CD4-positive, alpha-beta memory T cell (primary cell): ENCODE measurements at regions not wholly inside any gene's neighbourhood (a gene's known extent, or its start where the extent isn't known, plus 50 kb on each side); places are given as distances from the start of the nearest gene placed in this dataset.

Experiments used
- CTCF ChIA-PET: fragments of 350-600 bp; sonication (Branson Sonifier 250); formaldehyde crosslinking; loops from one replicate; lab custom pipeline; 2021; ENCODE audit warnings: inconsistent platforms; ENCODE audit not compliant: partially characterized antibody; lab: Charles Lee
- POLR2A ChIA-PET: fragments of 350-600 bp; sonication (Branson Sonifier 250); formaldehyde crosslinking; loops from one replicate; lab custom pipeline; 2021; ENCODE audit not compliant: partially characterized antibody; lab: Charles Lee
- DNase-seq, 5 donors: peaks; one replicate each; pipeline versions ENCODE4 v3.0.0 to v3.0.0-alpha.2; 2020 to 2022; ENCODE audit warnings: mixed read lengths in 1 of 5
- H3K27ac ChIP-seq: one replicate; pipeline ENCODE4 v1.7.0; 2013; ENCODE audit warnings: low read depth, low read length
- H3K27me3 ChIP-seq: 2 replicates; pipeline ENCODE4 v1.7.0; 2013; ENCODE audit warnings: mild to moderate bottlenecking, low read length, moderate library complexity; ENCODE audit not compliant: insufficient read depth
- H3K36me3 ChIP-seq: 2 replicates; pipeline ENCODE4 v1.7.0; 2013; ENCODE audit warnings: mild to moderate bottlenecking, low read length, moderate library complexity; ENCODE audit not compliant: insufficient read depth
- H3K4me1 ChIP-seq: 2 replicates; pipeline ENCODE4 v1.7.0; 2013; ENCODE audit warnings: mild to moderate bottlenecking, low read length, moderate library complexity; ENCODE audit not compliant: insufficient read depth
- H3K4me3 ChIP-seq, 2 donors: one replicate each; pipeline ENCODE4 v1.7.0; 2013; ENCODE audit warnings: low read length in 2 of 2, mild to moderate bottlenecking in 1 of 2
- H3K9me3 ChIP-seq, 2 donors: one replicate each; pipeline ENCODE4 v1.7.0; 2013; ENCODE audit warnings: low read length in 2 of 2, control low read depth in 1 of 2; ENCODE audit not compliant: control insufficient read depth in 1 of 2
- H3K27ac Mint-ChIP-seq, 7 donors: one replicate each; pipeline ENCODE4 v1.8.0; 2020 to 2021; ENCODE audit warnings: mixed read lengths in 7 of 7, mild to moderate bottlenecking in 6 of 7, inconsistent platforms in 3 of 7, moderate library complexity in 3 of 7
- H3K27me3 Mint-ChIP-seq, 2 donors: one replicate each; pipeline ENCODE4 v1.8.0; 2020 to 2021; ENCODE audit warnings: mixed read lengths in 2 of 2
- H3K36me3 Mint-ChIP-seq, 2 donors: one replicate each; pipeline ENCODE4 v1.8.0; 2020 to 2021; ENCODE audit warnings: mixed read lengths in 2 of 2, inconsistent platforms in 1 of 2, mild to moderate bottlenecking in 1 of 2
- H3K4me1 Mint-ChIP-seq, 4 donors: one replicate each; pipeline ENCODE4 v1.8.0; 2020 to 2021; ENCODE audit warnings: mixed read lengths in 4 of 4, mild to moderate bottlenecking in 1 of 4
- H3K4me3 Mint-ChIP-seq, 8 donors: one replicate each; pipeline ENCODE4 v1.8.0; 2020 to 2021; ENCODE audit warnings: mixed read lengths in 8 of 8, mild to moderate bottlenecking in 7 of 8, moderate library complexity in 6 of 8, inconsistent platforms in 3 of 8
- H3K9me3 Mint-ChIP-seq, 8 donors: one replicate each; pipeline ENCODE4 v1.8.0; 2020 to 2021; ENCODE audit warnings: mixed read lengths in 8 of 8, mild to moderate bottlenecking in 5 of 8, inconsistent platforms in 3 of 8, moderate library complexity in 1 of 8
- intact Hi-C: fragments of 100-400 bp; cut with micrococcal nuclease; formaldehyde crosslinking; loops from one replicate; pipeline ENCODE4 v1.15.1; 2023

DNA sequence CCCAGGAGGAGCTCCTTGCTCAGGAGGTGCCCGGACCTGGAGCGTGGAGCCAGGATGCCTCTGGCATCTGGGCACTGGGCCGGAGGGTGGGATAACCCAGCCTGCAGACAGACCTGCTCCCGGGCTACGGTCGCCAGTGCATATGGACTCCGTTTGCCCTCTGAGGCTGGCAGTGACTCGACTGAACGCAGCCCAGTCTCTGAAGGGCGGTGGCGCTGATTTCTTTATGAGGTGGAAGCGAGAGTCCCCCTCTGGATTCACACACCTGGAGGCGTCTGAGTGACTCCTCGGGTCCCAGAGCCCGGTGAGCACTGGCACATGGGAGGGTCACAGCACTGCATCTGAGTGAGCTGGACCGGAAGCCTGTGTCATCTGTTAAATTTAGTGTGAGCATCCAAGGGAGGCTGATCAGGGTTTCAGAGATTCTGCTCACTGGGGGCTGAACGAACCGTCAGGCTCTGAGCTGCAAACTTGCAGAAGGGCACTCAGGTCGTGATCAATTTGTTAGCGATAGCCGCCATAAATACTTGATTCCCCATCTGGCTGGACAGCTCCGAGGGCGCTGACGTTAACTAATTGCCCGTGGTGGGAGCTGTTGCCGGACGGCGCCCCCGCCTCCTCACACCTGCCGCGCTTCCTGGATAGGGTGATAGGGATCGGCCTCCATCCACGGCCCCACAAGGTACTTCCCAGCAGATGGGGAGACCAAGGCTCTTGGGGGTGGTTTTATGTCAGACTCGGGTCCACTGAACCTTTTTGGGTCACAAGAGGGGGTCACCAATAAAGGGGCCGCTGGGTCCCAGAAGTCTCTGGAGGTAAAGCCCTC is 60.7 kb upstream of the TTC34 start:
- no peaks in the 10 kb centered on the region for H3K36me3 ChIP-seq
- Mint-ChIP-seq H3K4me3 (no peak overlapping the region), H3K27ac (no peak overlapping the region), H3K9me3 (peaks cover 0 to 3% (median 0%) of the 10 kb centered on the region in 8 donors), H3K27me3 (peaks cover 0 to 2% of the 10 kb centered on the region in 2 donors), H3K4me1 (peaks cover 0 to 8% (median under 1%) of the 10 kb centered on the region in 4 donors), H3K36me3 (no peaks in the 10 kb centered on the region)
- H3K4me3 ChIP-seq: no peak overlapping the region
- ChIA-PET POLR2A (no interaction called here), CTCF (no interaction called here)
- DNase-seq: no peak
- H3K27ac ChIP-seq: no peak overlapping the region
- H3K4me1 ChIP-seq: peaks cover 11% of the 10 kb centered on the region
- intact Hi-C loops: no loop called here
- no peaks in the 10 kb centered on the region for H3K27me3 ChIP-seq
- no peaks in the 10 kb centered on the region for H3K9me3 ChIP-seq

DNA sequence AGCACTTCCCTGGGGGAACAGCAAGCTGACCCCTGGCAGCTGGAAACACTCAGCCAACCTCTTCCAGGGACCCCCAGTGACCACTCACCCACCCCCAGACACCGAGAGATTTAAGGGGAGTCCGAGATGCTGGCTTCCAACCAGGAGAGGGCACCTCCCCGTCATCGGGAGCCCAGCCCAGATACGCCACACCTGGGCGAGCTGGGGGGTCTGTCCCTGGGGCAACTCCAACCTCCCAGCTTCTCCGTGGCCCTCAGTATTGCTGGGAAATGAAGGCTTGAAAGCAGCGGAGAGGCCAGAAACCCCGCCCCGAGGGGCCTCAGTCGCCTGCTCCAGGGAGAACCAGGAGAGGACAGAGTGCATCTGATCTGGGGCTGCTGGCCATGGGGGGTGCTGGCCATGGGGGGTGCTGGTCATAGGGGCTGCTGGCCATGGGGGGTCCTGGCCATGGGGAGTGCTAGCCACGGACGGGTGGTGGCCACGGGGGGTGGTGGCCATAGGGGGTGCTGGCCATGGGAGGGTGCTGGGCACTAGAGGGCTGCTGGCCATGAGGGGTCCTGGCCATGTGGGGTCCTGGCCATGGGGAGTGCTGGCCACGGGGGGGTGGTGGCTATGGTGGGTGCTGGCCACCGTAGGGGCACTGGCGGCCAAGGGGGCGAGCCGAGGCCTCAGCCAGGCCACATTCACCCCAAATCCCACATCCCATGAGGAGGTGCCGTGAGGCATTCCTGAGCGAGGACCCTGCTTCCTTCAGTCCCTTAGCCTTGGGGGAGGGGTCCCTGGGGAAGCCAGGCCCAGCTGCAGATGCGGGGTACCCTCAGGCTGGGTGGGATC is 61.5 kb upstream of the TTC34 start:
- peaks cover 0 to 8% (median under 1%) of the 10 kb centered on the region in 4 donors for H3K4me1 Mint-ChIP-seq
- DNase-seq: no peak
- Histone ChIP-seq H3K4me1 (peaks cover 11% of the 10 kb centered on the region), H3K27me3 (no peaks in the 10 kb centered on the region), H3K36me3 (no peaks in the 10 kb centered on the region), H3K27ac (no peak overlapping the region), H3K4me3 (no peak overlapping the region), H3K9me3 (no peaks in the 10 kb centered on the region)
- H3K36me3 Mint-ChIP-seq: no peaks in the 10 kb centered on the region
- no peak overlapping the region for H3K4me3 Mint-ChIP-seq
- H3K9me3 Mint-ChIP-seq: peaks cover 0 to 3% (median 0%) of the 10 kb centered on the region in 8 donors
- H3K27ac Mint-ChIP-seq: no peak overlapping the region
- H3K27me3 Mint-ChIP-seq: peaks cover 0 to 2% of the 10 kb centered on the region in 2 donors
- ChIA-PET CTCF (no interaction called here), POLR2A (no interaction called here)
- intact Hi-C loops: no loop called here

DNA sequence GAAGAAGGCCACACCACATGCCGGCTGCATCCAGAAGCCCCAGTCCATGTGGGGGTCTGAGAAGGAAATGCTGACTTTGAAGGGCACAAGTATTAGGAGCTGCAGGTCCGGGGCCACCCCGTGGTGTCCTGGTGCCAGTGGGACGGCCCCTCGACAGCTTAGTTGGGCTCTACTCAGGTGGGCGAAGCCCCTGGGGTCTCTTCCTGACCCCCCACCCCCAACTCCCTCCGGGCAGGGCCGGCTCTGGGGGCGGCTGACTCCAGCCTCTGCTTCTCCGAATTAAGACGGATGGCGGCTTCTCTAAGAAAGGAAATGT is 62.1 kb upstream of the TTC34 start:
- no peak overlapping the region for H3K27ac ChIP-seq
- CTCF ChIA-PET: no interaction called here
- H3K9me3 Mint-ChIP-seq: peaks cover 0 to 3% (median 0%) of the 10 kb centered on the region in 8 donors
- no peak for DNase-seq
- peaks cover 11% of the 10 kb centered on the region for H3K4me1 ChIP-seq
- no peaks in the 10 kb centered on the region for H3K36me3 Mint-ChIP-seq
- H3K27me3 ChIP-seq: no peaks in the 10 kb centered on the region
- no peak overlapping the region for H3K4me3 Mint-ChIP-seq
- no peak overlapping the region for H3K27ac Mint-ChIP-seq
- H3K36me3 ChIP-seq: no peaks in the 10 kb centered on the region
- peaks cover 0 to 2% of the 10 kb centered on the region in 2 donors for H3K27me3 Mint-ChIP-seq
- H3K4me1 Mint-ChIP-seq: peaks cover 0 to 4% (median under 1%) of the 10 kb centered on the region in 4 donors
- intact Hi-C loops: no loop called here
- no peaks in the 10 kb centered on the region for H3K9me3 ChIP-seq
- no peak overlapping the region for H3K4me3 ChIP-seq
- POLR2A ChIA-PET: no interaction called here

DNA sequence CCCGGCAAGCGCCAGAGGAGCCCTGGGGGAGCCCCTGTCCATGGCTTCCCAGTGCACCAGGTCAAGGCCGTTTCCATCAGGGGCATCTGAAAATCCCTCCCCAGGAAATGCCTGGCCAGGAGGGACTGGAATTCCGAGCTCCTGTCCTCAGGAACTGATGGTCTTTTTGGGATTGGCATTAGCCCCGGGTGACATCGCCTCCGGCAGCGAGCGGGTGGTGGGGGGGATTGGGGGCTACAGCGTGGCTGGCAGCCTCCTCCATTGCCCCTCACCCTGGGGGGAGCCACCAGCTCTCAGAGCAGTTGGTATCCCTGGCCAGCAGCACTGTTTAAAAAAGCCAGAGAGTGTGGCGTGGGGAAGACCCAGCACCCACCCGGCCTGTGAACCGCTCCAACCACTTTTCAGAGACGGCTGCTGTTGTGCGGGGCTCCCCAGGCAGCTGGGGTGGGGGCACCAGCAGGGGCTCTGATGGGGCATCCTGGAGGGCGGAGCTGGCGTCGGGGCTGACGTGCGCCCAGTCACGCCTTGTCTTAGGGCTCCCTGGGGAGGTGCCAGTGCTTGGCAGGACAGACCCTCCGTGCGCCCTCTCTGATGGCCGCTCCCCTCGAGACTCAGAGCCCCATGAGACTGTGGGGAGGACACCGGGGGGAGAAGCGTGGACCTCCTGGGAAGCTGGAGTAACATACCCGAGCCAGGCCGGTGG is 62.9 kb upstream of the TTC34 start:
- DNase-seq: no peak
- Mint-ChIP-seq H3K4me3 (no peak overlapping the region), H3K4me1 (peaks cover 0 to 1% (median 0%) of the 10 kb centered on the region in 4 donors), H3K36me3 (no peaks in the 10 kb centered on the region), H3K27me3 (peaks cover 0 to 2% of the 10 kb centered on the region in 2 donors), H3K9me3 (peaks cover 0 to 2% (median 0%) of the 10 kb centered on the region in 8 donors), H3K27ac (no peak overlapping the region)
- Histone ChIP-seq H3K9me3 (no peaks in the 10 kb centered on the region), H3K4me3 (no peak overlapping the region), H3K27ac (no peak overlapping the region), H3K27me3 (no peaks in the 10 kb centered on the region), H3K36me3 (no peaks in the 10 kb centered on the region), H3K4me1 (peaks cover 11% of the 10 kb centered on the region)
- POLR2A ChIA-PET: no interaction called here
- intact Hi-C loops: no loop called here
- CTCF ChIA-PET: no interaction called here

DNA sequence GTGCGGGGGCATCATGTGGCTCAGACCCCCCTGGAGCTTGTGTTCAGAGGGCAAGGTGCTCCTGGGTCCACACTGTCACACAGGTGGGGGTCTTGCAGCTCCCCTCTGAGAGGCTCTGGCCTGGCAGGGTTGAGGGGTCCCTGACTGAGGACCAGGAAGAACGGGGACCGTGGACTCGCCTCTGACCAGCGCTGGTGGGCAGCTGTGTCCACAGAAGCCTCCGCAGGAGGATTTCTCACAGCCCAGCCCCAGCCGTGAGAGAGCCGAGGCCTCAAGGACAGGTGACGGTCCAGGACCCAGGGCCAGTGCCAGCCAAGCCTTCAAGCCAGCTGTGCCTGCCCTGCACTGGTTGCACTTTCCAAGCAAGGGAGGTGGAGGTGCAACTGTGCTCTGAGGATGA is 63.5 kb upstream of the TTC34 start:
- Histone ChIP-seq H3K27me3 (no peaks in the 10 kb centered on the region), H3K9me3 (no peaks in the 10 kb centered on the region), H3K4me3 (no peak overlapping the region), H3K36me3 (no peaks in the 10 kb centered on the region), H3K4me1 (peaks cover 11% of the 10 kb centered on the region), H3K27ac (no peak overlapping the region)
- H3K4me1 Mint-ChIP-seq: peaks cover 0 to 1% (median 0%) of the 10 kb centered on the region in 4 donors
- ChIA-PET POLR2A (no interaction called here), CTCF (no interaction called here)
- intact Hi-C loops: no loop called here
- H3K9me3 Mint-ChIP-seq: peaks cover 0 to 4% (median 0%) of the 10 kb centered on the region in 8 donors
- H3K36me3 Mint-ChIP-seq: no peaks in the 10 kb centered on the region
- peaks cover 0 to 2% of the 10 kb centered on the region in 2 donors for H3K27me3 Mint-ChIP-seq
- H3K4me3 Mint-ChIP-seq: peak overlapping the region in 1 of 8 donors; percentile 17
- H3K27ac Mint-ChIP-seq: no peak overlapping the region
- DNase-seq: no peak

DNA sequence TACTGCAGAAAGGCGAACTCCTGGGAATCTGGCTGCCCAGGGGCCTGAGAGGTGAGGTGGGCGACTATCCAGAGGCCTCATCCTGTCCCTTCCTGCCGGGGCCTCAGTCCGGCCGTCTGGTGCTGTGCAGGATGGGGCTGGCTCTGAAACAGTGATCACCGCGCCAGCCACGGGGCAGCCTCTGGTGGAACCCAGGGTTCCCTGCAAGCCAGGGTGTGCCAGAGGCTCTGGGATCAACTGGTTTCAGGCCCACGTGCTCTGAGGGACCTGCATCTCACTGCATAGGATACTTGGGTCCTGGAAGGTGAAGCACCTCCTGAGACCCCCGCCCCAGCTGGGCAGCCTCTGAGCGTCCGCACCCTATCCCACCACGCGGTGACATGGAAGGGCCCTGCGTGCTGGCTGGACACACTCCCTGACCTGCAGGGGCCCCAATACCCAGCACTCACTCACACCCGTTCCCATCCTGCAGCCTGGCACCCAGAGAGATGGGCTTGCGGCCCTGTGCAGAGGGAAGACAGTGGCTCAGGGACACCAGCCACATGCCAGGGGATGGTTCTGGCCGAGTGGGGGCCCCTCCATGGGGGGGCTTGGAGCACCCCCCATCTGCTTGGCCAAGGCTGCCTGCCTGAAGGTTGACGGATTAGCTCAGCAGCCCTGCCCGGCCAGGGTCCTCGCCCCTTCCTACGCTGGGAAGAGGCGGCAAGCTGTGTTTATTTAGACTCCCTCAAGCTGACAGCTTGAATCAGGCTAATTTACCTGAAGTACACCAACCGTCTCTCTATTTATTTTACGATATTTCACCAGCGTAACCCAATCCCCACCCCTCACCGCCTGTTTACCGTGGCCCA is 64.3 kb upstream of the TTC34 start:
- Mint-ChIP-seq H3K27ac (no peak overlapping the region), H3K9me3 (peaks cover 0 to 11% (median under 1%) of the 10 kb centered on the region in 8 donors), H3K36me3 (no peaks in the 10 kb centered on the region), H3K4me1 (peaks cover 0 to 1% (median 0%) of the 10 kb centered on the region in 4 donors), H3K27me3 (peaks cover 0 to 2% of the 10 kb centered on the region in 2 donors), H3K4me3 (no peak overlapping the region)
- ChIA-PET POLR2A (no interaction called here), CTCF (no interaction called here)
- DNase-seq: no peak
- H3K36me3 ChIP-seq: no peaks in the 10 kb centered on the region
- no peaks in the 10 kb centered on the region for H3K27me3 ChIP-seq
- H3K9me3 ChIP-seq: no peaks in the 10 kb centered on the region
- H3K4me3 ChIP-seq: no peak overlapping the region
- H3K4me1 ChIP-seq: peaks cover 11% of the 10 kb centered on the region
- intact Hi-C loops: no loop called here
- no peak overlapping the region for H3K27ac ChIP-seq
